Prostate gland (tissue), 2 donors: ENCODE measurements at regions not wholly inside any gene's neighbourhood (a gene's known extent, or its start where the extent isn't known, plus 50 kb on each side); places are given as distances from the start of the nearest gene placed in this dataset.

Experiments used
- POLR2A ChIP-seq: fragments of 450-650 bp; IDR thresholded peaks from one replicate; pipeline ENCODE4 v1.6.1; 2016; ENCODE audit warnings: antibody characterized with exemption, mild to moderate bottlenecking
- POLR2AphosphoS5 ChIP-seq: sonication (generic); formaldehyde crosslinking; IDR thresholded peaks from one replicate; pipeline ENCODE4 v1.6.1; 2017; ENCODE audit warnings: antibody characterized with exemption
- TF ChIP-seq, protein P1 (sequence below), 4 experiments: fragments of 200-600 bp in 2 of 4; fragments of 450-650 bp in 2 of 4; sonication (generic) in 2 of 4; IDR thresholded peaks; 1 replicate in 3 of 4; 2 replicates in 1 of 4; pipeline ENCODE4 v1.5.1; 2016 to 2019; ENCODE audit warnings: antibody characterized with exemption in 4 of 4, mild to moderate bottlenecking in 2 of 4, moderate library complexity in 2 of 4

DNA sequence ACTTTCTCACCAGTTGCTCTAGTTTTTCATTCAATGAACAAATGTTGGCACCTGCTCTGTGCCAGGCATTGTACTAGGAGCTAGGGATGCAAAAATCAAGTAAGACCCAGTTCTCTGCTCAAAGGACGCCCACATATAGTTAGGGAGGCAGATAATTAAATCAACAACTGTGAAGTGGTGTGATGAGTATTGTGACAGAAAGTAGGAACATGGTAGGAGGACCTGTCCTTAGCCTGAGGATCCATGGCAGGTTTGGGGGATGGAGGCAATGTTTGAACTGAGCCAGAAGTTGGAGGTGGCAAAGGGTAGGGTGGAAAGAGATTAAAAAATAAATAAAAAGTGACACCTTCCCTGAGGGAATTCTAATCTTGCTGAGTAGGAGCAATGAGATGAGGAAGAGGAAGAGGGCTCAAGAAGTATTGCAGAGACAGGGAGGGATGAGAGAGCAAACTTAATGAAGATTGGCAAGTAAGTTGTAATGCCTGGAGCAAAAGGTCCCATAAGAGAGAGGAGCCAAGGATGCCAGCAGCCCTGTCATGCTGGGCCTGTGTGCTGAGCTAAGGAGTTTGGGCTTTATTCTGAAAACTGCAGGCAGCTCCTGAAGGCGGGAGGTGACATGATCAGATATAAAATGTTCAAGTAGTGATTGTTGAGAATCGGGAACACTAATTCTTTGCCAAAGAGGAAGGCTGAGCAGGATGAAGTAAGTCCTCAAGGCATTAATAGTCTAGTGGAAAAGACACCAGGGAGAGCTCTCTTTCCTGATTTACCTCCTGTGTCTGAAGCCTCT lies 184.3 kb upstream of the PPP2R3A start:
- TF ChIP-seq, protein P1, sequence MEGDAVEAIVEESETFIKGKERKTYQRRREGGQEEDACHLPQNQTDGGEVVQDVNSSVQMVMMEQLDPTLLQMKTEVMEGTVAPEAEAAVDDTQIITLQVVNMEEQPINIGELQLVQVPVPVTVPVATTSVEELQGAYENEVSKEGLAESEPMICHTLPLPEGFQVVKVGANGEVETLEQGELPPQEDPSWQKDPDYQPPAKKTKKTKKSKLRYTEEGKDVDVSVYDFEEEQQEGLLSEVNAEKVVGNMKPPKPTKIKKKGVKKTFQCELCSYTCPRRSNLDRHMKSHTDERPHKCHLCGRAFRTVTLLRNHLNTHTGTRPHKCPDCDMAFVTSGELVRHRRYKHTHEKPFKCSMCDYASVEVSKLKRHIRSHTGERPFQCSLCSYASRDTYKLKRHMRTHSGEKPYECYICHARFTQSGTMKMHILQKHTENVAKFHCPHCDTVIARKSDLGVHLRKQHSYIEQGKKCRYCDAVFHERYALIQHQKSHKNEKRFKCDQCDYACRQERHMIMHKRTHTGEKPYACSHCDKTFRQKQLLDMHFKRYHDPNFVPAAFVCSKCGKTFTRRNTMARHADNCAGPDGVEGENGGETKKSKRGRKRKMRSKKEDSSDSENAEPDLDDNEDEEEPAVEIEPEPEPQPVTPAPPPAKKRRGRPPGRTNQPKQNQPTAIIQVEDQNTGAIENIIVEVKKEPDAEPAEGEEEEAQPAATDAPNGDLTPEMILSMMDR (IDR thresholded peaks at IDR 0.05): no peak
- TF ChIP-seq POLR2A: no peak
- TF ChIP-seq POLR2AphosphoS5: no peak
